Lung (tissue), 11 donors: ENCODE measurements at regions not wholly inside any gene's neighbourhood (a gene's known extent, or its start where the extent isn't known, plus 50 kb on each side); places are given as distances from the start of the nearest gene placed in this dataset.
A peak's percentile ranks its signal among the peaks of the same experiment; 100 is the strongest.

Experiments
- ATAC-seq: fragments of 200-7000 bp; cut with Tn5 transposase; one replicate; pipeline ENCODE4 v1.9.1; 2020; ENCODE audit warnings: moderate number of reproducible peaks; ENCODE audit not compliant: insufficient read depth, low FRiP score
- DNase-seq, 3 donors: peaks; one replicate each; pipeline ENCODE4 v3.0.0-alpha.2; 2013 to 2017
- H3K27ac ChIP-seq, 2 donors: one replicate each; pipeline ENCODE4 v1.5.1; 2013; ENCODE audit warnings: mild to moderate bottlenecking in 2 of 2, moderate library complexity in 2 of 2, control low read depth in 1 of 2, inconsistent platforms in 1 of 2, low read depth in 1 of 2, low read length in 1 of 2
- H3K27me3 ChIP-seq, 3 donors: one replicate each; pipeline ENCODE4 v1.5.1; 2013; ENCODE audit warnings: low read length in 2 of 3; ENCODE audit not compliant: control insufficient read depth in 3 of 3, insufficient read depth in 3 of 3
- H3K36me3 ChIP-seq, 4 donors: one replicate each; pipeline ENCODE4 v1.5.1; 2013; ENCODE audit warnings: low read length in 4 of 4, mild to moderate bottlenecking in 1 of 4, moderate library complexity in 1 of 4; ENCODE audit not compliant: control insufficient read depth in 4 of 4, insufficient read depth in 4 of 4
- H3K4me1 ChIP-seq, 5 donors: one replicate each; pipeline ENCODE4 v1.5.1; 2013; ENCODE audit warnings: low read length in 5 of 5, mild to moderate bottlenecking in 2 of 5, moderate library complexity in 1 of 5; ENCODE audit not compliant: control insufficient read depth in 5 of 5, insufficient read depth in 5 of 5
- H3K4me3 ChIP-seq: one replicate; pipeline ENCODE4 v1.5.1; 2013; ENCODE audit warnings: mild to moderate bottlenecking, control low read depth, moderate library complexity
- H3K9ac ChIP-seq, 2 donors: one replicate each; pipeline ENCODE4 v1.5.1; 2013; ENCODE audit warnings: low read length in 2 of 2, control low read depth in 1 of 2; ENCODE audit not compliant: insufficient read depth in 1 of 2
- H3K9me3 ChIP-seq, 4 donors: one replicate each; pipeline ENCODE4 v1.5.1; 2013; ENCODE audit warnings: low read length in 3 of 4, mild to moderate bottlenecking in 1 of 4, moderate library complexity in 1 of 4; ENCODE audit not compliant: control insufficient read depth in 4 of 4, insufficient read depth in 3 of 4
- WGBS, 2 donors: extraction: QIAGEN DNeasy Blood & Tissue Kit; methylation state at CpG; one replicate each; pipeline ENCODE4 v1.1.7; 2013; 5-methylcytosine and 5-hydroxymethylcytosine counted together
- TF ChIP-seq, protein P1 (sequence below): IDR thresholded peaks from 2 replicates; pipeline ENCODE4 v1.5.1; 2012; ENCODE audit warnings: mild to moderate bottlenecking; ENCODE audit errors: control extremely low read depth, extremely low read depth
- donor health status: control.
- donor health status: control.
- donor health status: Bipolar disorder and iron deficiency.
- donor health status: healthy.
- donor health status: DM: yes; HTN: yes; CAD: no.

GRCh38 chr2:129009555-129010146 is 691.0 kb upstream of the HS6ST1 start:
- no peak overlapping the region for H3K27ac ChIP-seq
- no peaks in the 10 kb centered on the region for H3K36me3 ChIP-seq
- H3K9ac ChIP-seq, result no peak overlapping the region
- H3K4me3 ChIP-seq, result no peak overlapping the region
- H3K9me3 ChIP-seq, result no peaks in the 10 kb centered on the region
- TF ChIP-seq, protein P1, sequence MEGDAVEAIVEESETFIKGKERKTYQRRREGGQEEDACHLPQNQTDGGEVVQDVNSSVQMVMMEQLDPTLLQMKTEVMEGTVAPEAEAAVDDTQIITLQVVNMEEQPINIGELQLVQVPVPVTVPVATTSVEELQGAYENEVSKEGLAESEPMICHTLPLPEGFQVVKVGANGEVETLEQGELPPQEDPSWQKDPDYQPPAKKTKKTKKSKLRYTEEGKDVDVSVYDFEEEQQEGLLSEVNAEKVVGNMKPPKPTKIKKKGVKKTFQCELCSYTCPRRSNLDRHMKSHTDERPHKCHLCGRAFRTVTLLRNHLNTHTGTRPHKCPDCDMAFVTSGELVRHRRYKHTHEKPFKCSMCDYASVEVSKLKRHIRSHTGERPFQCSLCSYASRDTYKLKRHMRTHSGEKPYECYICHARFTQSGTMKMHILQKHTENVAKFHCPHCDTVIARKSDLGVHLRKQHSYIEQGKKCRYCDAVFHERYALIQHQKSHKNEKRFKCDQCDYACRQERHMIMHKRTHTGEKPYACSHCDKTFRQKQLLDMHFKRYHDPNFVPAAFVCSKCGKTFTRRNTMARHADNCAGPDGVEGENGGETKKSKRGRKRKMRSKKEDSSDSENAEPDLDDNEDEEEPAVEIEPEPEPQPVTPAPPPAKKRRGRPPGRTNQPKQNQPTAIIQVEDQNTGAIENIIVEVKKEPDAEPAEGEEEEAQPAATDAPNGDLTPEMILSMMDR, result no peak
- 88 to 92% methylated on average over 11 of the region's 11 CpGs for WGBS, 2 donors
- no peak for ATAC-seq
- DNase-seq, result no peak
- no peaks in the 10 kb centered on the region for H3K27me3 ChIP-seq
- no peaks in the 10 kb centered on the region for H3K4me1 ChIP-seq

GRCh38 chr2:129010262-129010661 is 691.6 kb upstream of the HS6ST1 start:
- H3K9me3 ChIP-seq, result peaks cover 0 to 2% (median 0%) of the 10 kb centered on the region in 4 donors
- no peaks in the 10 kb centered on the region for H3K36me3 ChIP-seq
- no peak overlapping the region for H3K27ac ChIP-seq
- no peaks in the 10 kb centered on the region for H3K27me3 ChIP-seq
- H3K4me1 ChIP-seq, result no peaks in the 10 kb centered on the region
- DNase-seq (no peak), ATAC-seq (no peak)
- 68 to 81% methylated on average over 5 of the region's 5 CpGs for WGBS, 2 donors
- TF ChIP-seq, protein P1, result no peak
- H3K4me3 ChIP-seq, result no peak overlapping the region
- H3K9ac ChIP-seq, result no peak overlapping the region

DNA sequence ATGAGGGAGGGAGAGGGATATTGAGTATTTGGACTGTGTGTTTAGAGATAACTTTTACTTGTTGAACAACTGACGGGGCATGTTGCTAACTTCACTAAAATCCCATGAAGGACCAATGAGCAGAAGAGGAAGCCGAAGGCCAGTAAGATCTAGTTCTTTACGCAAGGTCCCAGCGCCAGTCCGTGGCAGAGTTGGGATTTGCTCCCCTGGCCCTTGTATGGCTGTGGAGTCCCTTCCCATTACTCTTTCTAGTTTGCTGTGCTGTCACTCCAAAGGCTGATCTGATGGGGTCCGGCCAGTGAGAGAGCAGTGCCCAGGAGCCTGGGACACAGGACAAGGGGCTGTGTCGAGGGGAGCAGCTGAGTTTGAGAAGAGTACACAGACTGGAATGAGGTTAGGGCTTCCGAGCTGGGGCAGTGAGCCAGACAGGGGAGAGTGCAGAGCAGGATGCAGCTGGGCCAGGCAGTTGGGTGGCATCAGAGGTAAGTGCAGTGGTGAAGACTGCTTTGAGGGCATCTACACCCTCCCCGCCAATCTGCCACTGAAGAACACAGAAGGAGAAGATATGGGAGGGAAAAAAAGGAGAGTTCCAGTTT is 692.9 kb upstream of the HS6ST1 start:
- ATAC-seq (no peak), DNase-seq (peak in 1 of 3 donors; percentile 2)
- H3K27ac ChIP-seq, result no peak overlapping the region
- no peaks in the 10 kb centered on the region for H3K36me3 ChIP-seq
- TF ChIP-seq, protein P1, result no peak
- H3K4me1 ChIP-seq, result no peaks in the 10 kb centered on the region
- H3K9ac ChIP-seq, result no peak overlapping the region
- H3K9me3 ChIP-seq, result peaks cover 0 to 2% (median 0%) of the 10 kb centered on the region in 4 donors
- no peaks in the 10 kb centered on the region for H3K27me3 ChIP-seq
- 69 to 74% methylated on average over 9 of the region's 9 CpGs for WGBS, 2 donors
- no peak overlapping the region for H3K4me3 ChIP-seq
